HEK293 (cell line): ENCODE measurements at regions not wholly inside any gene's neighbourhood (a gene's known extent, or its start where the extent isn't known, plus 50 kb on each side); places are given as distances from the start of the nearest gene placed in this dataset.

Experiments used
- CTCF ChIA-PET: fragments of 350-600 bp; formaldehyde crosslinking; extraction: SDS; loops from one replicate; lab custom pipeline; 2021; ENCODE audit warnings: antibody characterized with exemption; lab: Yijun Ruan, JAX
- POLR2A ChIA-PET: fragments of 300-600 bp; formaldehyde crosslinking; extraction: SDS; loops from one replicate; lab custom pipeline; 2020; ENCODE audit warnings: antibody characterized with exemption, inconsistent platforms; lab: Yijun Ruan, JAX
- H3K27ac ChIP-seq: fragments of 200-500 bp; sonication (Bioruptor generic); 2 replicates; pipeline ENCODE4 v1.5.1; 2014; ENCODE audit warnings: low read depth, low read length, control low read depth, inconsistent platforms; ENCODE audit errors: extremely low read depth
- H3K36me3 ChIP-seq, 2 experiments: fragments of 200-500 bp in 1 of 2; sonication (Bioruptor generic) in 1 of 2; 1 replicate in 1 of 2; 2 replicates in 1 of 2; pipeline ENCODE4 v1.5.1; 2014 to 2017; ENCODE audit warnings: inconsistent platforms in 2 of 2, low read length in 2 of 2; ENCODE audit not compliant: control insufficient read depth in 2 of 2, insufficient read depth in 1 of 2
- H3K4me1 ChIP-seq: fragments of 200-500 bp; sonication (Bioruptor generic); 2 replicates; pipeline ENCODE4 v1.5.1; 2014; ENCODE audit warnings: mild to moderate bottlenecking, low read length, inconsistent platforms; ENCODE audit not compliant: control insufficient read depth, insufficient read depth
- H3K4me3 ChIP-seq: 2 replicates; pipeline ENCODE4 v1.5.1; 2011; ENCODE audit warnings: low read depth, mild to moderate bottlenecking, control low read depth, low read length, moderate library complexity
- H3K9me3 ChIP-seq: fragments of 200-500 bp; sonication (Bioruptor generic); 2 replicates; pipeline ENCODE4 v1.5.1; 2014; ENCODE audit warnings: low read depth, low read length, inconsistent platforms; ENCODE audit not compliant: control insufficient read depth, insufficient read depth
- GLI4 ChIP-seq: fragments of 450-650 bp; formaldehyde crosslinking; IDR thresholded peaks from 2 replicates; pipeline ENCODE4 v1.5.1; 2016; ENCODE audit warnings: missing biosample characterization, missing genetic modification characterization
- HOXC10 ChIP-seq: sonication (generic); formaldehyde crosslinking; IDR thresholded peaks from 2 replicates; pipeline ENCODE4 v1.8.1; 2023; ENCODE audit warnings: mild to moderate bottlenecking, missing genetic modification reagents
- HOXD13 ChIP-seq: sonication (generic); formaldehyde crosslinking; IDR thresholded peaks from 2 replicates; pipeline ENCODE4 v1.8.0; 2022; ENCODE audit warnings: missing genetic modification reagents, borderline replicate concordance
- MEIS1 ChIP-seq: sonication (generic); formaldehyde crosslinking; IDR thresholded peaks from 2 replicates; pipeline ENCODE4 v1.8.1; 2022; ENCODE audit warnings: missing genetic modification reagents, mild to moderate bottlenecking, borderline replicate concordance
- PRDM4 ChIP-seq: fragments of 450-650 bp; formaldehyde crosslinking; IDR thresholded peaks from 2 replicates; pipeline ENCODE4 v1.5.1; 2017; ENCODE audit warnings: missing biosample characterization, missing genetic modification characterization
- SETDB1 ChIP-seq: IDR thresholded peaks from one replicate; pipeline ENCODE4 v1.6.1; 2017; ENCODE audit warnings: mild to moderate bottlenecking, low read length, moderate library complexity, mixed read lengths; ENCODE audit not compliant: insufficient read length
- SP7 ChIP-seq: fragments of 450-650 bp; formaldehyde crosslinking; IDR thresholded peaks from 2 replicates; pipeline ENCODE4 v1.5.1; 2016; ENCODE audit warnings: missing biosample characterization, missing genetic modification characterization
- ZIC2 ChIP-seq: fragments of 450-650 bp; formaldehyde crosslinking; IDR thresholded peaks from 2 replicates; pipeline ENCODE4 v1.5.1; 2016; ENCODE audit warnings: missing biosample characterization, missing genetic modification characterization
- ZNF155 ChIP-seq: fragments of 450-650 bp; formaldehyde crosslinking; IDR thresholded peaks from 2 replicates; pipeline ENCODE4 v1.5.1; 2016; ENCODE audit warnings: missing biosample characterization, missing genetic modification characterization
- ZNF214 ChIP-seq: fragments of 450-650 bp; formaldehyde crosslinking; IDR thresholded peaks from 2 replicates; pipeline ENCODE4 v1.5.1; 2017; ENCODE audit warnings: missing biosample characterization, mild to moderate bottlenecking, missing genetic modification characterization, borderline replicate concordance
- ZNF292 ChIP-seq: fragments of 450-650 bp; formaldehyde crosslinking; IDR thresholded peaks from 2 replicates; pipeline ENCODE4 v1.5.1; 2016; ENCODE audit warnings: low read depth, missing biosample characterization, missing genetic modification characterization, borderline replicate concordance
- ZNF302 ChIP-seq: fragments of 450-650 bp; formaldehyde crosslinking; IDR thresholded peaks from 2 replicates; pipeline ENCODE4 v1.5.1; 2016; ENCODE audit warnings: missing biosample characterization, missing genetic modification characterization, low read depth
- ZNF341 ChIP-seq: fragments of 450-650 bp; formaldehyde crosslinking; IDR thresholded peaks from 2 replicates; pipeline ENCODE4; 2016; ENCODE audit warnings: low read depth, missing biosample characterization, missing genetic modification characterization
- ZNF350 ChIP-seq: fragments of 450-650 bp; formaldehyde crosslinking; IDR thresholded peaks from 2 replicates; pipeline ENCODE4 v1.5.0; 2017; ENCODE audit warnings: missing biosample characterization, mild to moderate bottlenecking, missing genetic modification characterization
- ZNF449 ChIP-seq: fragments of 450-650 bp; formaldehyde crosslinking; IDR thresholded peaks from 2 replicates; pipeline ENCODE4 v1.5.1; 2017; ENCODE audit warnings: missing biosample characterization, mild to moderate bottlenecking, missing genetic modification characterization, moderate library complexity
- ZNF514 ChIP-seq: fragments of 450-650 bp; formaldehyde crosslinking; IDR thresholded peaks from 2 replicates; pipeline ENCODE4 v1.5.1; 2016; ENCODE audit warnings: missing biosample characterization, missing genetic modification characterization
- ZNF521 ChIP-seq: fragments of 450-650 bp; formaldehyde crosslinking; IDR thresholded peaks from 2 replicates; pipeline ENCODE4 v1.5.1; 2017; ENCODE audit warnings: missing biosample characterization, mild to moderate bottlenecking, missing genetic modification characterization
- ZNF529 ChIP-seq: fragments of 450-650 bp; formaldehyde crosslinking; IDR thresholded peaks from 2 replicates; pipeline ENCODE4 v1.5.1; 2017; ENCODE audit warnings: missing genetic modification characterization, missing biosample characterization; ENCODE audit not compliant: insufficient replicate concordance
- ZNF561 ChIP-seq: fragments of 450-650 bp; IDR thresholded peaks from 2 replicates; pipeline ENCODE4 v1.5.1; 2018; ENCODE audit warnings: missing biosample characterization, missing genetic modification characterization, borderline replicate concordance
- ZNF76 ChIP-seq: fragments of 450-650 bp; formaldehyde crosslinking; IDR thresholded peaks from 2 replicates; pipeline ENCODE4; 2016; ENCODE audit warnings: low read depth, missing biosample characterization, missing genetic modification characterization, borderline replicate concordance
- ZSCAN5A ChIP-seq: fragments of 450-650 bp; formaldehyde crosslinking; IDR thresholded peaks from 2 replicates; pipeline ENCODE4 v1.5.1; 2016; ENCODE audit warnings: missing biosample characterization, missing genetic modification characterization
- ZXDB ChIP-seq: fragments of 450-650 bp; formaldehyde crosslinking; IDR thresholded peaks from 2 replicates; pipeline ENCODE4 v1.5.1; 2016; ENCODE audit warnings: missing biosample characterization, missing genetic modification characterization

- Histone ChIP-seq H3K4me3 (no peak overlapping the region), H3K4me1 (no peaks in the 10 kb centered on the region), H3K9me3 (no peaks in the 10 kb centered on the region), H3K36me3 (no peaks in the 10 kb centered on the region), H3K27ac (no peak overlapping the region)
- no peak for TF ChIP-seq ZNF341 (tag by site-specific recombination)
- TF ChIP-seq ZIC2 (tag by site-specific recombination), result peak; percentile 32; the same call in 1 of the 2 replicates
- TF ChIP-seq ZNF214 (tag by site-specific recombination), result no peak
- TF ChIP-seq SP7 (tag by site-specific recombination), result no peak
- TF ChIP-seq ZNF76 (tag by site-specific recombination), result no peak
- POLR2A ChIA-PET, result no interaction called here
- CTCF ChIA-PET, result no interaction called here
Measured at GRCh38 chr1:29414086-29414485, 177.8 kb downstream of the PTPRU start.

GRCh38 chr1:29413661-29414060 lies 177.3 kb downstream of the PTPRU start:
- H3K4me3 ChIP-seq, result no peak overlapping the region
- no peaks in the 10 kb centered on the region for H3K9me3 ChIP-seq
- no peaks in the 10 kb centered on the region for H3K4me1 ChIP-seq
- CTCF ChIA-PET, result no interaction called here
- no peak overlapping the region for H3K27ac ChIP-seq
- TF ChIP-seq ZNF561 (tag by site-specific recombination) (no peak), ZNF529 (tag by site-specific recombination) (no peak), ZNF521 (no peak), ZNF350 (tag by site-specific recombination) (no peak), ZXDB (no peak), HOXD13 (CRISPR knock-in tag) (no peak), ZNF155 (tag by site-specific recombination) (no peak), ZNF302 (tag by site-specific recombination) (no peak), ZNF514 (tag by site-specific recombination) (no peak), ZSCAN5A (tag by site-specific recombination) (no peak)
- POLR2A ChIA-PET, result no interaction called here
- H3K36me3 ChIP-seq, result no peaks in the 10 kb centered on the region

- Histone ChIP-seq H3K36me3 (no peaks in the 10 kb centered on the region), H3K4me1 (no peaks in the 10 kb centered on the region), H3K4me3 (no peak overlapping the region), H3K9me3 (no peaks in the 10 kb centered on the region), H3K27ac (no peak overlapping the region)
- POLR2A ChIA-PET, result no interaction called here
- TF ChIP-seq ZNF449 (tag by site-specific recombination), result no peak
- no peak for TF ChIP-seq MEIS1 (CRISPR knock-in tag)
- TF ChIP-seq GLI4 (tag by site-specific recombination), result no peak
- TF ChIP-seq PRDM4 (tag by site-specific recombination), result no peak
- no peak for TF ChIP-seq ZNF292 (tag by site-specific recombination)
- no peak for TF ChIP-seq HOXC10 (CRISPR knock-in tag)
- TF ChIP-seq ZIC2 (tag by site-specific recombination), result peak; percentile 46
- no peak for TF ChIP-seq SETDB1
- CTCF ChIA-PET, result no interaction called here
Measured at GRCh38 chr1:29412591-29412990, 176.3 kb downstream of the PTPRU start.
